ENCODE measurements at regions not wholly inside any gene's neighbourhood (a gene's known extent, or its start where the extent isn't known, plus 50 kb on each side); places are given as distances from the start of the nearest gene placed in this dataset.

DNA sequence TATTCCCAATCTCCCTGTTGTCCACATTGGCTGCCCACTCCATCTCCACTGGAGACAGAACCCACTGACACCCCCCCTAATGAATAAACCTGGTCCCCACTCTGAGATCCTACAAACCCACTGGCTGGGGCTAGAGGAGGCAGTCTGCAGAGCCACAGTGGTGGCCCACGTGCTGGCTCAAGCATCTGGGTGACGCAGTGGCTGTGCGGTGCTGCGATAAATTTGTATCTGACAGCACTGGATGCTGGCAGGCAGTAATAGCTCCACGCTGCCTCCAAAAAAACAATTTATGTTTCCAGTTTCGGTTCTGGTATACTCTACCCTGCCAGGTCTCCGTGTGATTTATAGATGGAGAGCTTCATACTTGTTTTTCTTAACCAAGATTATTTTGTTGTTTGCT, 87.1 kb upstream of the SYNDIG1 start:
- 0% methylated on average over 5 of the region's 7 CpGs for WGBS (ENCODE audit: insufficient coverage, low coverage, missing lambda C conversion rate)
- no peak overlapping the region for H2AFZ ChIP-seq (ENCODE audit: low read depth, low read length)
- no peaks in the 10 kb centered on the region for H3K4me1 ChIP-seq (replicated peaks in 1 of 2; ENCODE audit: control insufficient read depth in 2 of 2, insufficient read depth in 2 of 2, low read length in 2 of 2)
- no peaks in the 10 kb centered on the region for H3K79me2 ChIP-seq (ENCODE audit: control insufficient read depth, insufficient read depth, low read length)
- no peaks in the 10 kb centered on the region for H4K20me1 ChIP-seq (replicated peaks; ENCODE audit: control insufficient read depth, insufficient read depth, low read length)
- no peaks in the 10 kb centered on the region for H3K9me1 ChIP-seq (ENCODE audit: control insufficient read depth, insufficient read depth, low read length)
- no peak for ATAC-seq
- H3K9me3 ChIP-seq (replicated peaks; ENCODE audit: control insufficient read depth, insufficient read depth, low read depth, low read length), result no peaks in the 10 kb centered on the region
- no peak for DNase-seq (ENCODE audit: extremely low read depth in 1 of 4, low spot score in 3 of 4)
- TF ChIP-seq SMAD4 (CRISPR knock-in tag; conservative IDR thresholded peaks at IDR 0.05), result no peak
- no peak for TF ChIP-seq ZNF124 (CRISPR knock-in tag; IDR thresholded peaks at IDR 0.05)
- TF ChIP-seq MXI1 (IDR thresholded peaks at IDR 0.05; ENCODE audit: low read depth, low read length), result no peak
- no peak for TF ChIP-seq CTBP1 (IDR thresholded peaks at IDR 0.05; ENCODE audit: borderline replicate concordance)
- TF ChIP-seq ZKSCAN3 (CRISPR knock-in tag; IDR thresholded peaks at IDR 0.05), result no peak
- no peak for TF ChIP-seq ASH1L (IDR thresholded peaks at IDR 0.05; ENCODE audit: borderline replicate concordance, low read depth, partially characterized antibody)
- TF ChIP-seq SRF (CRISPR knock-in tag; IDR thresholded peaks at IDR 0.05), result no peak
- TF ChIP-seq NCOA6 (IDR thresholded peaks at IDR 0.05), result no peak
- TF ChIP-seq FOXP4 (CRISPR knock-in tag; IDR thresholded peaks at IDR 0.05; ENCODE audit: borderline replicate concordance), result no peak
- H3K27ac ChIP-seq (ENCODE audit: extremely low read depth, low read depth, low read length), result no peak overlapping the region
- H3K27me3 ChIP-seq (ENCODE audit: control insufficient read depth in 2 of 2, insufficient read depth in 2 of 2, low read length in 2 of 2), result no peaks in the 10 kb centered on the region
- H3K4me2 ChIP-seq (ENCODE audit: insufficient read depth, low read length), result no peak overlapping the region
- BruUV-seq (replicated peaks), result no TSS peak
- CTCF ChIA-PET (ENCODE audit: low intra/inter-chr PET ratio), result no interaction called here
- H3K9ac ChIP-seq (ENCODE audit: insufficient read depth in 1 of 2, low read depth in 2 of 2, low read length in 2 of 2), result no peak overlapping the region
- H3K36me3 ChIP-seq (ENCODE audit: control insufficient read depth, insufficient read depth, low read length), result no peaks in the 10 kb centered on the region
- H3K4me3 ChIP-seq, result no peak overlapping the region
- in situ Hi-C loops (cut with MboI), result no loop called here
- POLR2A ChIA-PET, result no interaction called here
- intact Hi-C loops (cut with micrococcal nuclease), result no loop called here
- FAIRE-seq, result no peak

Data from K562 (cell line).